Sciatic nerve (tissue), 2 donors: ENCODE measurements at regions not wholly inside any gene's neighbourhood (a gene's known extent, or its start where the extent isn't known, plus 50 kb on each side); places are given as distances from the start of the nearest gene placed in this dataset.
"Not testable (repeated sequence)": the region's sequence is repeated elsewhere in the genome, so short reads cannot be mapped to it uniquely, and the experiment has no call there.

Source experiments
- ATAC-seq: fragments of 200-7000 bp; cut with Tn5 transposase; one replicate; pipeline ENCODE4 v1.9.1; 2020; ENCODE audit warnings: mild to moderate bottlenecking, moderate library complexity
- DNase-seq: peaks from one replicate; pipeline ENCODE4 v3.0.0-alpha.2; 2020; ENCODE audit warnings: low spot score
- intact Hi-C: fragments of 100-400 bp; cut with DNase I; formaldehyde crosslinking; loops from one replicate; pipeline ENCODE4 v1.14.2; 2022
- donor health status: DM: no; HTN: no; CAD: no.
- donor health status: DM: no; HTN: no; CAD: no.

DNA sequence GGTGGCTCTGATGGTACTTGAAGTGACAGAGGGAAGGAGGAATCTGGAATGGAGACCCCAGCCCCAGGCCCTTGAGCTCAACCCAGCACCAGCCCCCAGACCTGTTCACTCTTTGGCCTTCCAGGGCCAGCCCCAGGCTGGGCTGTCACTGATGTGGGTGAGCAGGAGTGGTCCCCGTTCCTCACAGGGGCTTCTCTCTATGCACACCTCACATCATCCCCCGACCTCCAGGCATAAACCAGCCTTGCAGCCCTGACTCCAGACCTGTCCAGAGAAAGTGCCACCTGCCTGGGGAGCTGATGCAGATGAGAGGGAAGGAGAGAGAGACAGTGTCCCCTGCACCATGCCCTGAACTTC, 182.6 kb upstream of the SDK2 start:
- intact Hi-C loops = no loop called here
- DNase-seq = no peak
- ATAC-seq = no peak

DNA sequence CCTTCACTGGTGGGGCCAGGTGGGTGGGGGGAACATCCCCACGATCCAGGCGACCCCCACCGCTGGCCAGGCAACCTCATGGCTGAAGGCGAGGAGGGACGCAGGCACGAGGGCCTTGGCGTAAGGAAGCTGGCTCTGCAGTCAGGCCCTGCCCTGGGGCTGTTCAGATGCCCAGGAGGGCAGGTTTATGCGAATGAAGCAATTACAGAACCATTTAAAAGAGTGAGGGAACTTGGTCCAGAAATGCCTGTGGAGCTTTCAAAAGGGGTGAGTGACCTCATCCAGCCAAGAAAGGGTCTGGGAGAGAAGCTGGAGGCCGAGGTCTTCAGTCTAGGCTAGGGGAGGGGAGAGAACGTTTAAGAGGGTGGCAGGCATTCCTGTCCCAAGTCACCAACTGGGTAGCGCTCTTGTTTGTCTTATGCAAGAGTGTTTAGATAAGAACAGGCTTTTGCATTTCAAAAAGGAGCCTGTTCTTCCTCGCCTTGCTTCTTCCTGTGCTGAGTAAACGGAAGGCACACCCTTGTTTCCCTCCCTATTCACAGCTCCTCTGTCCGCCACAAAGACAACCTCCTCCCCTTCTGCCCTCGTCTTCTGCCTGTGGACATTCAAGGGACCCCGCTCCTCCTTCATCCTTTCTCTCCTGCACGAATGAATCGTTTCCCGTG, 183.5 kb upstream of the SDK2 start:
- ATAC-seq = no peak
- intact Hi-C loops = no loop called here
- DNase-seq = no peak

DNA sequence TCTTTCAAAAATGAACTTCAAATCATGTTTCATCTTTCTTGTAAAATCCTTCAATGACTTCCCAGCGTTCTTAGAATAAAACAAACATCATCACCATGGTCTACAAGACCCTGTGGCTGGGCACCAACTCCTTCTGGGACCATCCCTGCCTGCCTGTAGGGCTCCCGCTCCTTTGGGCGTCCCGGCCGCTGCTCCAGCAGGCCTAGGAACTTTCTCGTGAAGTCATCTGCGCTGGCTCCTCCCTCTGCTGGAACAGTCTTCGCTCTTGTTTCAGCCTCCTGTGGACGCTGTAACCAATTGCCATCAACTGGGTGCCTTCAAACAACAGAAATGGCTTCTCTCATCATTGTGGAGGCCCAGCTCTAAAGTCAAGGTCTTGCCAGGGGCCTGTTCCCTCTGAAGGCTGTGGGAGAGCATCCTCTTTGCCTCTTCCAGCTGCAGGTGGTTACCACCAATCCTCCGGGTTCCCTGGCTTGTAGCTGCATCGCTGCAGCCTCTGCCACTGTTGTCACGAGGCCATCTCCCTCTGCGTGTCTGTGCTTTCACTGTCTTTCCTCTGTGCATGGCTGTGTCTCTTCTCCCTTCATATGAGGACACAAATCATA, 185.5 kb upstream of the SDK2 start:
- ATAC-seq (no peak), DNase-seq (no peak)
- intact Hi-C loops = no loop called here

DNA sequence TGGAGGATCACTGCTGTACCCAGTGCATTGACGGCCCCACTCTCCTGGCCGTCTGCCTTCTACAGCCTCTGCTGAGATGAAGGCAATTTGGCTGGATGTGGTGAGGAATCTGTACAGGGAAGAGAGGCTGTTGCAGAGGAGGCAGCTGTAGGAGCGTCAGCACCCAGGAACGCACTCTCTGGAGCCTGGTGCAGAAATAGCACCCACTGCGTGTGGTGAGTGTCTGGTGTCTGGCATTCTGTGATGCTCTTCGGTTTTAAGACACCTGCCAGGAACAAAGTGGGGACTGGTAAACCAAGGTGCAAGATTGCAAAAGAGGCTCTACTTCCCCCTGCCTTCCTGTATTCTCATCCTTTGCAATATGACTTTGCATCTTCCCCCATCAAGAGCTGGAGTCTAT, 187.5 kb upstream of the SDK2 start:
- intact Hi-C loops = no loop called here
- ATAC-seq (no peak), DNase-seq (no peak)

DNA sequence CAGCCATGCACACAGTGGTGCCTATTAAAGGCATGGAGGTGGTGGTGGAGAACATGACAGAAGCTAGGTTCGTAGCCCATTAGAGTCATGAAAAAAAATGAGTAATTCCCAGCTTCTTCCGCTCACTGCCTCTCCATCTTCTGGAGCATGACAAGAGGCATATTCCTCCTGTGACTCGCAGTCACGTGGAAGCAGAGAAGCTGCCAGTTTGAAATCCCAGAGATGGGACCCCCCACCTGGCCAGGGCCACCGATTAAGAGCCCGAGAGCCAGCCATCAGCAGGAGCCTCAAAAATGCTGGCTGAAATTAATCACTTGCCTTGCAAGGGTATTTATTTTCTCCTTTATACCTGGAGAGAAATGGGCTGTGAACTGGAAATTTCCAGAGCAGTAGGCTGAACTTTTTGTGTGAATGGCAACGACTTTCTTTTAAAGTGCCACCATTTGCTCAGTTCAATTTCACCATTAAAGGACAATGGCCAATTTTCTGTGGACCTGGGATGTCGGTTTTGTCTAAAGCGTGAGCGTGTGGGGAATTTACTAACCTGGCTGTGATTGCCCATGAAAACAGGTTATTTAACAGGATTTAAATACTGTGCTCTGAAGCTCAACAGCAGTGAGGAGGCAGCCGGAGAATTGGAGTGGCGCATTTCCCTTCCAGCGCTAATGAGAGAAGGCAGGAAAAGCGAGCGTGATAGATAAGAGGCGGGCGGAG, 189.7 kb upstream of the SDK2 start:
- no peak for DNase-seq
- ATAC-seq = no peak
- intact Hi-C loops = no loop called here

DNA sequence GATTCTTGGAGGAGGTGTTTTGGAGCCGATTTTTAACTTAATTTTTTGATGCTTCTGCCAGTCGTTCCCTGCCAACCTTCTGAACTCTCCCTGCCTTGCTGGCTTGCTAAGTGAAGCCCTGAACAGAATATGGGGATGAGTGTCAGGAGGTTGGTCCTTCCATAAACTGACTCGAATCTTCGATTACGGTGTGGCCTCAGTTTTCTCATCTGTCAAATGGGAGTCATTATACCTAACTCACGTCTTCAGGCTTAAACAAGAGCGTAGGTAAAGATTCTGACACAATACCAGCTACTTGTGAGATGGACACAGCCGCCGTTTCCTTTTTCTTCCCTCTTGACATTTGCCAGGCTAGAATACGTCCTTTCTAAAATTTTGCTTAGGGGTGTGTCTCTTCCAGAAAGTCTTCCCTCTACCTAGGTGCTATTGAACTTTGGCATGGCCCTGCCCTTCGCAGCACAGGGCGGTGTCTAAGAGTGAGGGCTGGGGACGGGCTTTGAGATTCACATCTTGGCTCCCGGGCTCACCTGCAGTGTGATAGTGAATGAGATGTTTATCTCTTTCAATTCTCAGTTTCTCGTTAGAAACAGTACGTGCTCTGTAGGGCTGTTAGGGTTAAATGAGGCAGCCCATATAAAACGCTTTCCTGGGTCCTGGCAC, 190.6 kb upstream of the SDK2 start:
- ATAC-seq (no peak), DNase-seq (no peak)
- intact Hi-C loops = no loop called here

DNA sequence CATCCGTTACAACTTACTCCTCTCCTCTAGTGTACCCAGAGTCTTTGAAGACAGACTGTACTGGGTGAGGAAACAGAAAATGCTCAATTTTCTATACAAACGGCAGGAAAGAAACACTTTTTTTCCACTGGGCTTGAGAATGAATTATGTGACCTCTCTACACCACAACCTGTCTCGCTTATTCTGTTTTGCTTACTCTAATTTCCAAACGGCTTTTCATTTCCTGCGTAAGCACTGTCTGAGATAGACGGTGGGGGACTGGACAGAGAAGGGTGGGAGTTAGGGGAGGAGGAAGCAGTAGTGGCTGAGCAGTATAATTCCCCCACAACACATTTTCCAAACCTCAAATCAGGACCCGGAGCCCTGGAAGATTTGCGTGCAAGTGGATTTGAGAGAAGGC, 191.4 kb upstream of the SDK2 start:
- intact Hi-C loops = no loop called here
- ATAC-seq (no peak), DNase-seq (no peak)

DNA sequence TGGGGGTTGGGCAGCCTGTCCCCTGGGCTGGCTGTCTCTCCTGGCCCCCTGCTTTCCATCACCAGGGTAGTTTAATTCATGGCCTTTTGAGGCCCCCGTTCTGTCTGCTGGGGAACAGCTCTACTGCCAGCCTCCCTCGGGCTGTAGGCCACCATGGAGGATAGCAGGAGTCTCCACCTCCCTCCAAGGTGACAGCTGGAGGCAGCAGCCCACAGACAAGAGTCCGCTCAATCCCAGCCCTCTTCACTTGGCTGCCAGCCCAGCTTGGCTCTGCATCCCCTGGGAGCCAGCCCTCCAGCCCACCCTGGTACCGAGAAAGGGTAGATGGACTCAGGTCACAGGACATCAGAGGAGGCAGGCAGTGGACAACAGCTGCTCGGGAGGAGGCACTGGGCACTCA, 194.6 kb upstream of the SDK2 start:
- ATAC-seq (no peak), DNase-seq (no peak)
- intact Hi-C loops = no loop called here

DNA sequence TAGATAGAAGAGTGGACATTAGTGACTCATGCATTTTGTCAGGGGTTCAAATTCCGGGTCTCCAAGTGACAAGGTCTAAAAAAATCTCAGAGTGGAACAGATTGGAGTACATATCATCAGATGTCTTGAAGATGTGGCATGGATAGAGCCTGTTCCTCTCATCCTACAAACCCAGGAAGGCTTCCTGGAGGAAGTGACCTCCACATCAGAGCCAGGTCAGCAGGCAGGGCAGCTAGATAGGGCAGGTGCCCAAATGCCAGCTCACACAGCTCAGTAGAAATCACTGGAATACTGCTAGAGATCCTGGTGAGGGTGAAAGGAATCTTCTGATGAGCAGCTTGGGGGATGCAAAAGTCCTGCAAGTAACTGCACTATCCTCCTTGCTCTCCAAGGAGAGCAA, 196.6 kb upstream of the SDK2 start:
- DNase-seq (no peak), ATAC-seq (no peak)
- intact Hi-C loops = no loop called here

DNA sequence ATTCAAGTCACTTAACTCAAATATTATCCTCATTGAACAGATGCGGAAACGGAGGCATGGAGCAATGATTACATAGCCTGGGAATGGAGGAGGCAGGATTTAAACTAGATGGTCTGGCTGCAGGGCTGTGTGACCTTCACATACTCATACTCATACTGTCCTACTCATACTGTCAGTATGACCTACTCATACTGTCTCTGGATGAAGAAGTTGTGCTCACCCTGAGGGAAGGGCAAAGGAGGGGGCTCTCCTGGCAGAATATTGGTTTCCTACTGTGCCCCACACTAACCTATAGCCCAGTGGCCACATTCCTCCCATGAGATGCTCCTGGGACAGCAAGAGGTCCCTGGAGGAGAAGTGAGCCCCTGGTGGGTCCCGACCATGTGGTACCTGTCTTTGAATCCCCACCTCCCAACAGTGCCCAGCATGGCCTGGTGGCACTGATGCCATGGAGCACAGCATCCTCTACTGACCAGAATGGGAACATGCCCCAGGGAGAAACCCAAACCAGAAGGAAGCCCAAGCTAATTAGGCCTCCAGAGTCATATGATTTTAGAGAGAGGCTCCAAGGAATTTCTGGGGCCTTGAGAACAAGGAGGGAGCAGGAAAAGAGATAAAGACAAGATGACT, 197.3 kb upstream of the SDK2 start:
- no peak for ATAC-seq
- intact Hi-C loops = no loop called here
- DNase-seq = no peak

DNA sequence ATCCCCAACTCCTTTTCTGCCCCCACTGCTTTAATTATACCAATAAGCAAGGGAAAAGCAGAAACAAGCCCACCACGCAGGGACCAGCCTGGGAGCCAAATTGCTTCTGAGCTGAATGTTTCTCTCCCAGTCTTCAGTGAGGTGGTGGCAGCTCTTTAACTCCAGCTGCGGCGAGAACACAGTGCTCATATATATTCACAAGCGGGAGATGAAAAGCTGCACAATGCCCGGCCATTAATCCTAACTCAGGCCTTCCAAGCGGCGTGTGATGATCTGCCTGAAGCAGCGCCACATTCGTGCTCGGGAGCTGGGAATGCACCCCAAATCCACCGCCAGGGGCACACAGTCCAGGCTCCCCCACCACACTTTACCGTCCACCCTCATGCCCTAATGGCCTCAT, 203.7 kb upstream of the SDK2 start:
- intact Hi-C loops = no loop called here
- no peak for ATAC-seq
- DNase-seq = no peak

DNA sequence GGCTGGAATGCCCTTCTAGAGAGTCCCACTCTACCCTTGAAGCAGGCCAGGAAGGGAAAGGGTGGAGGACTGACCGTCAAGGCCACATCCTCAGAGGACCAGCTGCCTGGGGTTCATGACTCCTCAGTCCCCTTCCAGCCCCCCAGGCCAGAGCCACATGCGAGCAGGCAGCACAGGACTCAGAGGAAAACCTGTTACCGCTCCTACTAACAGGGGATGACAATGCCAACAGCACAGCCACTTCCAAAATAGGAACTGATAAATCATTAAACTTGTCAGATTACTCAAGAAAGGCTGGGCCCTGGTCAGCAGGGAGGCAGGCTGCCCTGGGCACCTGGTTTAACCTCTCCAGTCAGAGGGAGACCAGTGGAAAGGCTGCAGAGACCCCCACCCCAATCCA, 206.2 kb upstream of the SDK2 start:
- intact Hi-C loops = no loop called here
- no peak for ATAC-seq
- no peak for DNase-seq

DNA sequence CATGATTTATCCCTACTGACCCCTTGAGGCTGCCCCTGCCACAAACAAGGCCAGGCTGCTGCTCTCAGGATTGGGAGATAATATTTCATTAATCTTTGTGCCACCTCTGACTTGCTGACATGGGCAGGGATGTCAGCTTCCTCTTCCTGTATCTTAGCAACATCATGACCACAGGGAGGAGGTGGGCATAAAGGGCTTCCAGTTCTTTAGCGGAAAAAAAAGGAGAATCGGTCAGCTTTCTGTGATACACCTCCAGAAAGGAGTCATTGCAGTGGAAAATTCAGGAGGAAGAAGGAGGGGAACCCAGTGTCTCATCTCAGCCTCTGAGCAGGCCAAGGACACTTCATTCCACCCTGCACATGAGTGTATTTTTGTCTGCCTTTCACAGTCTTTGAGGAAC, 206.8 kb upstream of the SDK2 start:
- intact Hi-C loops = no loop called here
- no peak for DNase-seq
- no peak for ATAC-seq

DNA sequence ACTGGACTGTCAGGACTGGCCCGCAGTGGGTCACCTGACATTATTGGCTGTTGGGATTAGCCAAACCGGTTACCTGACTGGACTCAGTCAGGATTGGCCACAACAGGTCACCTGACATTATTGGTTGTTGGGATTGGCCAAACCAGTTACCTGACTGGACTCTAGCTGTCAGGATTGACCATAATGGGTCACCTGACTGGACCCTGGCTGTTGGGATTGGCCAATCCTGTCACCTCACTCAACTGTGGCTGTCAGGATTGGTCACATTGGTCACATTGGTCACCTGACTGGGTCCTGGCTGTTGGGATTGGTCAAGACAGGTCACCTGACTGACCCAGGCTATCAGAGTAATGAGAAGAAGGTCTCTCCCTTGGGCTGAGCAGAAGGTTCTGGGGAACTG, 207.7 kb upstream of the SDK2 start:
- intact Hi-C loops = no loop called here
- no peak for DNase-seq
- no peak for ATAC-seq

DNA sequence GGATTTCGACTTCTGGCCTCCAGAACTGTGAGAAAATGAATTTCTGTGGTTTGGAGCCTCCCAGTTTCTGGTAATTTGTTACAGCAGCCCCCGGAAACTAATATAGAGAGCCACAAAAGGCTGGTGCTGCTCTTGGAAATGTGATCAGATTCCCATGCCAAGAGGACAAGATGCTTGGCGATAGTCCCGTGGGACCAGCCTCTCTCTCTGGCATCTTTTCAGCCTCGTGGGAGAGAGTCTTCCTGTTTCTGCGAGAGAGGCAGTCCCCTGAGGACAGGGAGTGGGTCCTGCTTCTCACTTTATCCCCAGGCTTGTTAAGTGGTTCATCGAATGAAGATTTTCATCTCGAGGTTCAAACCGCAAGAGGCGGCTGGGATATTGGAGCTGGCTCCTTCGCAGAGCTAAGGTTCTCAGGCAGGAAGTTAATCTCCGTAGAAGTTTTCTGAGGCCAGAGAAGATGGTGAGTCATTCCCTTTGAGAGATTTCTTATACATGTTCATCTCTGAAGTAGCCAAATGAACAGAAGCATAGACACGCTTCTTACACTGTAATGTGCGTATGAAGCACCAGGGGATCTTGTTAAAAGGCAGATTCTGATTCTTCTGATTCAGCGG, 211.6 kb upstream of the SDK2 start:
- intact Hi-C loops = no loop called here
- DNase-seq = no peak
- no peak for ATAC-seq

DNA sequence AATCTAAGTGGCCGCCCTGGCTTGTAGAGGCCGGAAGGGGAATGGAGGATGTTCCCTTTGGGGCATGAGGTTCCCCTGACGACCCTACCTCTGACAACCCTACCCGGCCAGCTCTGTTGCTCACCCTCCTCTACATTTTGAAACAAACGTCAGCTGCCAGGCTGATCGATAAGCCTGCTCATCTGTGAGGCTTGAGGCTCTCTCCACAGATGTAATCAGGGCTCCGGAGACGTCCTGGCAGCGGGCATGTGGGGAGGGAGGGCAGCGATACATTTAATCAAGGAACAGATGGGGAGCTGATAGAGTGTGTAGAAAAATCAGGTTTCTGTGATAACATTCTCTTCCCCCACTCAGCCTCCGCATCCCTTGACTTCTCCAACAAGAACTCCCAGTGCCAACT, 212.3 kb upstream of the SDK2 start:
- DNase-seq = no peak
- no peak for ATAC-seq
- intact Hi-C loops = no loop called here

DNA sequence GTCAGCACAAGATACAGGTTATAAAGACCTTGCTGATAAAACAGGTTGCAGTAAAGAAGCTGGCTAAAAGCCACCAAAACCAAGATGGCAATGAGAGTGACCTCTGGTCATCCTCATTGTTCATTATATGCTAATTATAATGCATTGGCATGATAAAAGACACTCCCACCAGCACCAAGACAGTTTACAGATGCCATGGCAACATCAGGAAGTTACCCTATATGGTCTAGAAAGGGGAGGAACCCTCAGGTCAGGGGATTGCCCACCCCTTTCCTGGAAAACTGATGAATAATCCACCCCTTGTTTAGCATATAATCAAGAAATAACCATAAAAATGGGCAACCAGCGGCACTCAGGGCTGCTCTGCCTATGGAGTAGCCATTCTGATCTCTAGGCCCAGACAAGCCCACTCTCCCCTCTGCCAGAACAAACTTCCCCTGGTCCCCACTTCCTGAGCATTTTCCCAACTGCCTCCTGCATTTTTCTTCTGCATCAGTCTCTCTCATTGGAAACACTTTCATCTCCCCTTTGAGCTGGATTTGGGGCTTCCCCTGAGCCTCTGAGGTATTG, 215.3 kb upstream of the SDK2 start:
- ATAC-seq, intact Hi-C loops, DNase-seq: not testable (repeated sequence)

DNA sequence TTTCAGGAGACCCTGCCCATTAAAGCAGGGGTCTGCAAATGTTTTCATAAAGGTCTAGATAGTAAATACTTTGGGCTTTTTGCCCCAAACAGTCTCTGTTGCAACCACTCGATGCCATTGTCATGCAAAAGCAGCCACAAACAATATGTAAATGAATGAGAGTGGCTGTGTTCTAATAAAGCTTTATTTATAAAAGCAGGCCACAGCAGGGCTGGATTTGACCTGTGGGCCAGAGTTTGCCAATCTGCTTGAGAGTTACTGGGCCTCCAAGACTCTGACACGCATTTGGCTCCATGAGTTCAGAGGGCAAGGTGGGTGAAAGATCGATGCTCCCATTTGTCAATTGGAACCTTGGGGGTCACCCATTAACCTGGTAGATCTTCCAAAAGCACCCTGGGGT, 217.3 kb upstream of the SDK2 start:
- intact Hi-C loops = no loop called here
- DNase-seq (no peak), ATAC-seq (no peak)
